ENCODE measurements at regions not wholly inside any gene's neighbourhood (a gene's known extent, or its start where the extent isn't known, plus 50 kb on each side); places are given as distances from the start of the nearest gene placed in this dataset.

GRCh38 chr2:62313449-62314227 is 117.7 kb downstream of the B3GNT2 start:
- intact Hi-C loops (cut with DNase I; ENCODE audit: low total_unique reads): no loop called here
- Histone ChIP-seq H3K9me3 (no peaks in the 10 kb centered on the region), H3K4me1 (no peaks in the 10 kb centered on the region), H3K27ac (no peak overlapping the region), H3K27me3 (no peaks in the 10 kb centered on the region), H3K4me3 (no peak overlapping the region), H3K36me3 (no peaks in the 10 kb centered on the region)
- no peak for DNase-seq (ENCODE audit: low spot score in 2 of 2)
- TF ChIP-seq POLR2AphosphoS5 (IDR thresholded peaks at IDR 0.05): no peak
- no peak for TF ChIP-seq CTCF (IDR thresholded peaks at IDR 0.05)
- no peak for TF ChIP-seq POLR2A (IDR thresholded peaks at IDR 0.05)

GRCh38 chr2:62309465-62310091 is 113.7 kb downstream of the B3GNT2 start:
- DNase-seq (ENCODE audit: low spot score in 2 of 2): peak in 1 of 2 donors; percentile 50
- H3K9me3 ChIP-seq: no peaks in the 10 kb centered on the region
- intact Hi-C loops (cut with DNase I; ENCODE audit: low total_unique reads): no loop called here
- H3K4me3 ChIP-seq: peak overlapping the region in 2 of 3 donors; percentile 20 to 49
- peaks cover 0 to 24% of the 10 kb centered on the region in 2 donors for H3K4me1 ChIP-seq
- no peaks in the 10 kb centered on the region for H3K27me3 ChIP-seq
- H3K27ac ChIP-seq: peak overlapping the region; percentile 93 to 94
- TF ChIP-seq POLR2A (IDR thresholded peaks at IDR 0.05) (no peak), CTCF (IDR thresholded peaks at IDR 0.05) (no peak), POLR2AphosphoS5 (IDR thresholded peaks at IDR 0.05) (no peak)
- H3K36me3 ChIP-seq: no peaks in the 10 kb centered on the region

GRCh38 chr2:62309081-62309464 is 113.2 kb downstream of the B3GNT2 start:
- Histone ChIP-seq H3K9me3 (no peaks in the 10 kb centered on the region), H3K27me3 (no peaks in the 10 kb centered on the region), H3K4me1 (peaks cover 0 to 24% of the 10 kb centered on the region in 2 donors), H3K36me3 (no peaks in the 10 kb centered on the region), H3K27ac (peak overlapping the region; percentile 93 to 94), H3K4me3 (no peak overlapping the region)
- intact Hi-C loops (cut with DNase I; ENCODE audit: low total_unique reads): no loop called here
- no peak for TF ChIP-seq POLR2AphosphoS5 (IDR thresholded peaks at IDR 0.05)
- DNase-seq (ENCODE audit: low spot score in 2 of 2): no peak

DNA sequence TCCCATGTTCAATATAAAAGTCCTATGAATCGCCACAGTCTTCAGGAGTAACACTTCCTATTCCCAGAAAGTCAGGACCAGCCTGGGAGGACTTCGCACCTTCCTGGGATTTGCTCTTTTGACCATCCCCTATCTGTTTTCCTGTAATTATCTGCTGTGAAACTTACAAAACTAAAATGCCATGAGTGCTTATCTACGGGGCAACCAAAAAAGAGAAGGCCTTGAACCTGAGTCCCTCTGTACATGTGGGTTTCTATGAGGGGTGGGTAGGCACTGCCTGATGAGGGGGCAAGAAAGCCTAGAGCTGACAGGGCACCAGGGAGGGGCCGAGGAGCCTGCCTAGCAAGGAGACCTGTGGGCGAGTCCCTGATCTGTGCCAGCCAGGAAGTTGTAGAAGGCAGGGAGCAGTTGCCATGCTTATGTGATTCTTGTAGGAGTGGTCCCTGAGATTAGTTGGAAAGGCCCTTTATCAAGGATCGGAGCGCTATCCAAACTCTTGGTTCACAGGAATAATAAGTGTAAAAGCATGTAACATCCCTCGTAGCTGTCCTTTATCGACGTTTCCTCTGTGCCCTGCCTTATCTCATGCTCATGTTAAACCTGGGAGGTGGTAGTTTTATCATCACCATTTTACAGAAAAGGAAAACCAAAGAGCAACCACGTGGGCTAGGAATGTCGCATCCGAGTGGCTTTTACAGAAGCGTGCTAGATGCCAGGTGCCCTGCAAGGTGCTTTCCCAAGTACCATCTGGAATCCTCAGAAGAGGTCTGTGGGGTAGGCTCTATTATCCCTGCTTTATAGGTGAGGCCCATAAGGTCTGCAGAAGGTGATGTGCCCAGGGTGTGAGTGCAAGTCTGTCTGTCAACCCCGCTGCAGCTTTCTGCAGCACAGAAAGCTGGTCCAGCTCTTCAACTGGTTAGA is 111.8 kb downstream of the B3GNT2 start:
- no peaks in the 10 kb centered on the region for H3K9me3 ChIP-seq
- no peaks in the 10 kb centered on the region for H3K36me3 ChIP-seq
- peak overlapping the region; percentile 93 to 94 for H3K27ac ChIP-seq
- no peak for TF ChIP-seq POLR2A (IDR thresholded peaks at IDR 0.05)
- TF ChIP-seq CTCF (IDR thresholded peaks at IDR 0.05): no peak
- no peak for TF ChIP-seq POLR2AphosphoS5 (IDR thresholded peaks at IDR 0.05)
- no peaks in the 10 kb centered on the region for H3K27me3 ChIP-seq
- DNase-seq (ENCODE audit: low spot score in 2 of 2): peak in 1 of 2 donors; percentile 44
- peaks cover 0 to 24% of the 10 kb centered on the region in 2 donors for H3K4me1 ChIP-seq
- intact Hi-C loops (cut with DNase I; ENCODE audit: low total_unique reads): no loop called here
- H3K4me3 ChIP-seq: no peak overlapping the region

- TF ChIP-seq CTCF (IDR thresholded peaks at IDR 0.05): no peak
- TF ChIP-seq POLR2AphosphoS5 (IDR thresholded peaks at IDR 0.05): peak in 2 of 3 donors; percentile 44 to 76
- H3K9me3 ChIP-seq: no peaks in the 10 kb centered on the region
- H3K4me1 ChIP-seq: peaks cover 0 to 24% of the 10 kb centered on the region in 2 donors
- H3K4me3 ChIP-seq: no peak overlapping the region
- H3K27me3 ChIP-seq: no peaks in the 10 kb centered on the region
- peak; percentile 71 to 84 for DNase-seq (ENCODE audit: low spot score in 2 of 2)
- intact Hi-C loops (cut with DNase I; ENCODE audit: low total_unique reads): no loop called here
- H3K27ac ChIP-seq: peak overlapping the region; percentile 93 to 94
- H3K36me3 ChIP-seq: no peaks in the 10 kb centered on the region
These were observed 111.0 kb downstream of the B3GNT2 start for GRCh38 chr2:62306751-62307468.

All from breast epithelium (tissue), 4 donors.